SK-N-SH (cell line): ENCODE measurements at regions not wholly inside any gene's neighbourhood (a gene's known extent, or its start where the extent isn't known, plus 50 kb on each side); places are given as distances from the start of the nearest gene placed in this dataset.
"Not testable (repeated sequence)": the region's sequence is repeated elsewhere in the genome, so short reads cannot be mapped to it uniquely, and the experiment has no call there.

ENCODE experiments used
- RCOR1 ChIP-seq: fragments of 150-350 bp; IDR thresholded peaks from 2 replicates; pipeline ENCODE4 v1.6.1; 2017; ENCODE audit warnings: antibody characterized with exemption, low read length
- TF ChIP-seq, protein P1 (sequence below): fragments of 200-600 bp; sonication (generic); IDR thresholded peaks from 2 replicates; pipeline ENCODE4 v1.6.1; 2017; ENCODE audit warnings: antibody characterized with exemption, mild to moderate bottlenecking, moderate library complexity

DNA sequence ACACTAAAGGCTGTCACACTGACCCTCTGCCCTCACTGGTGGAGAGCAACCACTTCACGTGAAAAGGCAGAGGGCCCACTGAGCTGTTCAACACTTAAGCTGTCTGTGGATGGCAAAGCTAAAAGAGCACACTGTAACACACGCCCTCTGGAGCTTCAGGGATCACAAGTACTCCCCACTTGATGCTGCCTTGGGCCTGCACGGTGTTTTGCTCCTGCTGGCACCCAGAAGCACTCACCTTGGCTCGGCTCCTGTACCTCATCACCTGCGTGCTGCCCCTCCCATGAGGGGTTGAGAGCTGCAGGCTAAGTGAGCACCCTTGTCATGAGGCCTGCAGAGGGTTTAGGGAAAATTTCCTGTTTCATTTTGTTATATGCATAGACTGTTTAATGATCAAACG lies 96.0 kb downstream of the PROP1 start:
- TF ChIP-seq, protein P1, sequence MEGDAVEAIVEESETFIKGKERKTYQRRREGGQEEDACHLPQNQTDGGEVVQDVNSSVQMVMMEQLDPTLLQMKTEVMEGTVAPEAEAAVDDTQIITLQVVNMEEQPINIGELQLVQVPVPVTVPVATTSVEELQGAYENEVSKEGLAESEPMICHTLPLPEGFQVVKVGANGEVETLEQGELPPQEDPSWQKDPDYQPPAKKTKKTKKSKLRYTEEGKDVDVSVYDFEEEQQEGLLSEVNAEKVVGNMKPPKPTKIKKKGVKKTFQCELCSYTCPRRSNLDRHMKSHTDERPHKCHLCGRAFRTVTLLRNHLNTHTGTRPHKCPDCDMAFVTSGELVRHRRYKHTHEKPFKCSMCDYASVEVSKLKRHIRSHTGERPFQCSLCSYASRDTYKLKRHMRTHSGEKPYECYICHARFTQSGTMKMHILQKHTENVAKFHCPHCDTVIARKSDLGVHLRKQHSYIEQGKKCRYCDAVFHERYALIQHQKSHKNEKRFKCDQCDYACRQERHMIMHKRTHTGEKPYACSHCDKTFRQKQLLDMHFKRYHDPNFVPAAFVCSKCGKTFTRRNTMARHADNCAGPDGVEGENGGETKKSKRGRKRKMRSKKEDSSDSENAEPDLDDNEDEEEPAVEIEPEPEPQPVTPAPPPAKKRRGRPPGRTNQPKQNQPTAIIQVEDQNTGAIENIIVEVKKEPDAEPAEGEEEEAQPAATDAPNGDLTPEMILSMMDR, result not testable (repeated sequence)
- TF ChIP-seq RCOR1, result not testable (repeated sequence)
